ENCODE measurements at regions not wholly inside any gene's neighbourhood (a gene's known extent, or its start where the extent isn't known, plus 50 kb on each side); places are given as distances from the start of the nearest gene placed in this dataset.

GRCh38 chr4:129481107-129481506 is 385.2 kb downstream of the C4orf33 start:
- no peak for TF ChIP-seq CTCF (conservative IDR thresholded peaks at IDR 0.05 in 1 of 2, IDR thresholded peaks at IDR 0.05 in 1 of 2; ENCODE audit: low read depth in 1 of 2, low read length in 2 of 2)
- TF ChIP-seq EZH2 (IDR thresholded peaks at IDR 0.05; ENCODE audit: low read length, missing control alignments), result no peak

All from fibroblast of lung (primary cell).